Naive thymus-derived CD8-positive, alpha-beta T cell (primary cell): ENCODE measurements at regions not wholly inside any gene's neighbourhood (a gene's known extent, or its start where the extent isn't known, plus 50 kb on each side); places are given as distances from the start of the nearest gene placed in this dataset.

Experiments
- ATAC-seq, 2 donors: fragments of 150-1000 bp; cut with Tn5 transposase in 1 of 2; sonication (Bioruptor Pico), chemical (Tn5 transposase) in 1 of 2; 1 replicate in 1 of 2; 2 replicates in 1 of 2; pipeline ENCODE4 v1.10.0; 2021; ENCODE audit warnings: mild to moderate bottlenecking in 2 of 2, moderate library complexity in 2 of 2
- POLR2A ChIA-PET: fragments of 350-600 bp; sonication (Branson Sonifier 250); formaldehyde crosslinking; loops from one replicate; lab custom pipeline; 2021; ENCODE audit warnings: antibody characterized with exemption; lab: Charles Lee
- DNase-seq, 10 donors: peaks; one replicate each; pipeline versions ENCODE4 v3.0.0 to v3.0.0-alpha.2; 2020 to 2022
- H3K27ac Mint-ChIP-seq, 10 donors: one replicate each; pipeline ENCODE4 v1.8.0; 2020 to 2022; ENCODE audit warnings: mild to moderate bottlenecking in 10 of 10, mixed read lengths in 10 of 10, moderate library complexity in 4 of 10, inconsistent platforms in 1 of 10
- H3K27me3 Mint-ChIP-seq, 5 donors: one replicate each; pipeline ENCODE4 v1.8.0; 2021 to 2022; ENCODE audit warnings: mixed read lengths in 5 of 5
- H3K36me3 Mint-ChIP-seq, 3 donors: one replicate each; pipeline ENCODE4 v1.8.0; 2020 to 2022; ENCODE audit warnings: mixed read lengths in 3 of 3, mild to moderate bottlenecking in 2 of 3, inconsistent platforms in 1 of 3
- H3K4me1 Mint-ChIP-seq, 4 donors: one replicate each; pipeline ENCODE4 v1.8.0; 2021 to 2022; ENCODE audit warnings: mixed read lengths in 4 of 4
- H3K4me3 Mint-ChIP-seq, 10 donors: one replicate each; pipeline ENCODE4 v1.8.0; 2020 to 2022; ENCODE audit warnings: mild to moderate bottlenecking in 10 of 10, mixed read lengths in 10 of 10, moderate library complexity in 6 of 10, inconsistent platforms in 1 of 10
- H3K9me3 Mint-ChIP-seq, 9 donors: one replicate each; pipeline ENCODE4 v1.8.0; 2020 to 2022; ENCODE audit warnings: mixed read lengths in 9 of 9, mild to moderate bottlenecking in 3 of 9, inconsistent platforms in 1 of 9, moderate library complexity in 1 of 9

DNA sequence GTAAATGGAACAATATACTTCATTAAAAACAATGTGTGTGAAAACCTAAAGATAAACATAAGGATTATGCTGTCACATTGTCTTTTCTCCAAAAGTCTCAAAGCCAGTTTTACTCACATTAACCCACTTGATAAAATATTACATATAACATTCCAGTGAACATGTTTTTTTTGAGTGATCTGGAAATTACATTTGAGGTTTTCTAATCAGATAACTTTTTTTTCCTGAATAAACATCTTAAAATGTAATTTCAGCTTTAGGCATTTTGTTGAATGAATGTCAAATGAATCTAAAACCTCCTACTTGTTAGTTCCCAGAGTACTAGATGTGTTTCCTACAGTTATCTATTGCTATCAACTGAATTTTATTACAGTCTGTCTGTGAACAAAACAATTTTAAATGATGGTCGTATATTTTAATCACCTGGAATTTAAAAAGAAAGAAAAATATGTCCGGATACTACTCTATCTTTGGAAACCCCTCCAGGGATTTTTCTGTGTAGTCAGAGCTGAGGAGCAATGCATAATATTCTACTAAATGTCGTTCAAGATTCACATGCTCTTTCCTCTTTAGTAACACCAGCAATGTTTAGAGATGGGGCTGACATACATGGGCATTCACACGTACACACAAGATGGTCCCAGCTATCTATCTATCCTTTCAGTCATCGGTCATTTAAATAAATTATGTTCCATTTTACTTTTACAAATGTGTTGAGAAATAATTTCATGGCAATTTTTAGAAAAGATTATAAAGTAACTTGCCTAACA is 283.9 kb downstream of the KLF12 start:
- Mint-ChIP-seq H3K36me3 (peaks cover 13 to 29% (median 20%) of the 10 kb centered on the region in 3 donors), H3K9me3 (no peaks in the 10 kb centered on the region), H3K4me3 (no peak overlapping the region), H3K27me3 (no peaks in the 10 kb centered on the region), H3K4me1 (peaks cover 13 to 46% (median 32%) of the 10 kb centered on the region in 4 donors), H3K27ac (peak overlapping the region in 2 of 10 donors; percentile 9 to 66)
- POLR2A ChIA-PET, result no interaction called here
- no peak for DNase-seq
- no peak for ATAC-seq

DNA sequence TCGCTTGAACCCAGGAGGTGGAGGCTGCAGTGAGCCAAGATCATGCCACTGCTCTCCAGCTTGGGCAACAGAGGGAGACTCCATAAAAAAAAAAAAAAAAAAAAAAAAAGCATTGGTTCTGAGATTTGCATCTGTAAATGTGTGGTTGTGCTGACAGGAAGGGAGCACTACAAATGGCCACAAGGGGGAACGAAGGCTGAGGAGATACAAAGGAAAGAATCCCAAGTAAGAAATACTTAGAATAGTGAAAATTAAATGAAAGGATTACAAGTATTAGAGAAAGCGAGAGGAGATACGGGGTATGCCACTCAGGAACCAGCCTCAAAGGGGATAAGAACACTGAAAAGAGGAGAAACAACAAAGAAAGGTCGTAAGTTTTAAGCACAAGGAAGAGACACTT is 284.9 kb downstream of the KLF12 start:
- H3K9me3 Mint-ChIP-seq, result no peaks in the 10 kb centered on the region
- H3K4me3 Mint-ChIP-seq, result peak overlapping the region in 2 of 10 donors; percentile 14 to 54
- peak overlapping the region in 6 of 10 donors; percentile 8 to 82 (median 40) for H3K27ac Mint-ChIP-seq
- no peaks in the 10 kb centered on the region for H3K27me3 Mint-ChIP-seq
- H3K4me1 Mint-ChIP-seq, result peaks cover 11 to 52% (median 34%) of the 10 kb centered on the region in 4 donors
- DNase-seq (peak in 2 of 10 donors; percentile 15 to 22), ATAC-seq (peak; percentile 42 to 44)
- H3K36me3 Mint-ChIP-seq, result peaks cover 10 to 34% (median 19%) of the 10 kb centered on the region in 3 donors
- POLR2A ChIA-PET, result interaction anchor here (0.9 to 1.2 kb wide), 2 partner anchors 84 to 96 kb away, joined by 3 read pairs; no protein-coding TSS in a partner anchor

DNA sequence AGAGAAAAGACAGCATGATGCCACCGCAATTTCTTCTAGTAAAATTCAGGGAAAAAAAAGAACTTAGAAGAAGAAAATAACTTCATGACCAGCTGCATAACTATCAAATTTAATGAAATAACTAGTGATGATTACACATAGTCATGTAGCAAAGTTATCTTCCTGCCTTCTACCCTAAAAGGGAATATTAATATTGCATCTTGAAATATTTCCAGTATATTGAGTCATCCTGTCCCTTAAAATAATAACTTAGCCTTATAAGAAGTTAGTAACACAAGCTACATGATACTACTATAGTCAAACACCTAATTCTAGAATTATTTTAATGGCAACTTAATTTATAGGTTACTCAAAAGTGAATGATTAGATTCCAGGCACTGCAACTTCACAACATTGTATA is 289.2 kb downstream of the KLF12 start:
- Mint-ChIP-seq H3K36me3 (peaks cover 10 to 36% (median 20%) of the 10 kb centered on the region in 3 donors), H3K27ac (peak overlapping the region in 2 of 10 donors; percentile 10 to 30), H3K4me3 (no peak overlapping the region), H3K9me3 (no peaks in the 10 kb centered on the region), H3K27me3 (no peaks in the 10 kb centered on the region), H3K4me1 (peaks cover 24 to 59% (median 47%) of the 10 kb centered on the region in 4 donors)
- no peak for ATAC-seq
- no peak for DNase-seq
- POLR2A ChIA-PET, result no interaction called here

DNA sequence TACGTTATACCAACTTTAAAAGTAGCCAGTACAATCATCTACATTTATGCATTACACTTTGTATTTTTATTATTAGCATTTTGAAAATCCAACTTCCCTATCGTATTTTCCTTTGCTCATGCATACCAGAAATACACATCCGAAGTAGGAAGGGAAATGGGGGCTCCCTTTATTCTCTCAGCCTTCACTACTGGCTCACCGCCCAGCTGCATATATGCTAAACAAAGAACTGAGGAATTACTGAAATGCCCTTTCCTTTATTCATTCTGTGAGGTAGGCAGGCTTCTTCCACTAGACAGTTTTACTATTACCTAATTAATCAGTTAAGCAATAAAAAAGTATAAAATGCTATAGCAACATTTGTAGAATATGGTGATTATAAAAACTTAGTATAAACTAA is 291.6 kb downstream of the KLF12 start:
- H3K27ac Mint-ChIP-seq, result peak overlapping the region in 1 of 10 donors; percentile 64

DNA sequence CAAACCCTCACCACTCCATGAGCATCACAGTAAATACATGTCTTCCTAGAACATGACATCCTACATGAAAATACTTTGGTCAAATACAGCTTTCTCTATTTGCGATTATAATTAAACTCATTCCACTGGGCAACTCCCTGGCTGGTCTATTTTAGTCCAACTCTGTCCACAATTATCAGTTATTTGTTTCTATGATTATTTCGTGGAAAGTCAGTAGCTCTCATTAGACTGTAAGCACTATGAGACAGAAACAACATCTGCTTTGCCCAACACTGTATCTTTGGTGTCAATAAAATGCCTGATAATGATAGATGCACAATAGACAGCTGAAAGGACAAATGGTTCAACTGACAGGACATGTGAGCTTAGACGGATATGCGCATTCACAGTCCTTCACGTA is 292.0 kb downstream of the KLF12 start:
- Mint-ChIP-seq H3K4me3 (no peak overlapping the region), H3K27ac (peak overlapping the region in 2 of 10 donors; percentile 11 to 64), H3K4me1 (peaks cover 30 to 59% (median 53%) of the 10 kb centered on the region in 4 donors), H3K36me3 (peaks cover 10 to 48% (median 20%) of the 10 kb centered on the region in 3 donors), H3K27me3 (no peaks in the 10 kb centered on the region), H3K9me3 (no peaks in the 10 kb centered on the region)
- ATAC-seq (no peak), DNase-seq (no peak)
- POLR2A ChIA-PET, result interaction anchor here (1.0 kb wide), 1 partner anchor 77 kb away, joined by 3 read pairs; no protein-coding TSS in a partner anchor

More for the DNA sequence above, 291.6 kb downstream of the KLF12 start:
- H3K4me3 Mint-ChIP-seq, result no peak overlapping the region
- no peaks in the 10 kb centered on the region for H3K9me3 Mint-ChIP-seq
- POLR2A ChIA-PET, result interaction anchor here (1.0 kb wide), 1 partner anchor 77 kb away, joined by 3 read pairs; no protein-coding TSS in a partner anchor
- DNase-seq (no peak), ATAC-seq (no peak)
- H3K4me1 Mint-ChIP-seq, result peaks cover 27 to 57% (median 49%) of the 10 kb centered on the region in 4 donors
- H3K27me3 Mint-ChIP-seq, result no peaks in the 10 kb centered on the region
- peaks cover 10 to 45% (median 20%) of the 10 kb centered on the region in 3 donors for H3K36me3 Mint-ChIP-seq

DNA sequence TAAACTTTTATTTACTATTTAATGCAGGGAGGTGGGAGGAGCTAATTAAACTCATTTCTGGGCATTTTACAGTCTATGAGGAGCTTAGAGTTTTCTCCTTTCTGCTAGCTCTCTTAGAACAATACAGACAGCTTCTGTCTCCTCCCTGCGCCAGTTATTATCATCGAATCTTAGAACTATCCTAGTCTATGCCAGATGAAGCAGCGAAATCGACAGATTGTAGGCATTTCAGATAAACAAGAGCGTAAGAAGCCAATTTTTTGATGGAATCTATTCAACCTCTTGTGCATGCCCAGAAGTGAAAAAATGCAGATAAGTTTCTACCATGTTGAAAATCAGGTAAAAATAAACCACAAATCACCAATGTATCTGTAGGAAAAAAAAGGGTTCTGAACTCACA is 297.1 kb downstream of the KLF12 start:
- no peak overlapping the region for H3K4me3 Mint-ChIP-seq
- ATAC-seq (no peak), DNase-seq (no peak)
- POLR2A ChIA-PET, result interaction anchor here (0.7 to 1.3 kb wide), 3 partner anchors 11 to 451 kb away, joined by 3 to 5 read pairs (median 4); no protein-coding TSS in a partner anchor
- H3K9me3 Mint-ChIP-seq, result no peaks in the 10 kb centered on the region
- H3K36me3 Mint-ChIP-seq, result peaks cover 0 to 24% (median 7%) of the 10 kb centered on the region in 3 donors
- H3K4me1 Mint-ChIP-seq, result peaks cover 39 to 69% (median 60%) of the 10 kb centered on the region in 4 donors
- no peaks in the 10 kb centered on the region for H3K27me3 Mint-ChIP-seq
- peak overlapping the region in 7 of 10 donors; percentile 27 to 81 (median 57) for H3K27ac Mint-ChIP-seq

DNA sequence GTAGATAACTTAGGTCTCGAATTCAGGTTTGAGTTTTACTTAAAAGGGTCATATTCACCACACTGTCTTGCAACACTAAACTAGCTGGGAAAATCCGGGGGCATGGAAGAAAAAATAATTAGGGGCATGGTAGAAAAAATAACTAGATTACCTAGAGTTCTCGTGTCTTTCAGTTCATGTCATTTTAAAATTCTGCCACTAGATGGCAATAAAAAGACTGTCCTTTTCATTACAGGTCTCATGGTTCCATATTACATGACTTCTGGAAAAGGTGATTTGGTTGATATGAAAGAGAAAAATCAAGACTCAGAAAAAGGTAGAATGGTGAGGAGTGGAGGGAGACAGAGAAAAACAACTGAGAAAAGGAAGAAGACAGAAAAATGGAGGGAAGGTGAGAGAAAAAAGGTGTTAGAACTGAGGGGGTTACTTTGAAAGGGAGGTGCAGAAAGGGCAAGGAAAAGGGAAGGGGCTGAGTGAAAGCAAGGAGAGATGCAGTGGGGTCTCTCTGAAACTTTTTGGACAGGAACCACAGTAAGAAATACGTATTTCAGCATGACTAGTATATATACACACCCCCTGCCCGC is 299.0 kb downstream of the KLF12 start:
- DNase-seq (peak in 3 of 10 donors; percentile 57 to 61 (median 59)), ATAC-seq (peak; percentile 50 to 62)
- POLR2A ChIA-PET, result interaction anchor here (0.7 to 2.0 kb wide), 5 partner anchors 15 to 1385 kb away, joined by 3 to 8 read pairs (median 6); partner anchors contain the start of gene KLF12
- Mint-ChIP-seq H3K27me3 (no peaks in the 10 kb centered on the region), H3K4me3 (no peak overlapping the region), H3K27ac (no peak overlapping the region), H3K4me1 (peaks cover 30 to 61% (median 54%) of the 10 kb centered on the region in 4 donors), H3K9me3 (no peaks in the 10 kb centered on the region), H3K36me3 (peaks cover 0 to 14% (median 0%) of the 10 kb centered on the region in 3 donors)

DNA sequence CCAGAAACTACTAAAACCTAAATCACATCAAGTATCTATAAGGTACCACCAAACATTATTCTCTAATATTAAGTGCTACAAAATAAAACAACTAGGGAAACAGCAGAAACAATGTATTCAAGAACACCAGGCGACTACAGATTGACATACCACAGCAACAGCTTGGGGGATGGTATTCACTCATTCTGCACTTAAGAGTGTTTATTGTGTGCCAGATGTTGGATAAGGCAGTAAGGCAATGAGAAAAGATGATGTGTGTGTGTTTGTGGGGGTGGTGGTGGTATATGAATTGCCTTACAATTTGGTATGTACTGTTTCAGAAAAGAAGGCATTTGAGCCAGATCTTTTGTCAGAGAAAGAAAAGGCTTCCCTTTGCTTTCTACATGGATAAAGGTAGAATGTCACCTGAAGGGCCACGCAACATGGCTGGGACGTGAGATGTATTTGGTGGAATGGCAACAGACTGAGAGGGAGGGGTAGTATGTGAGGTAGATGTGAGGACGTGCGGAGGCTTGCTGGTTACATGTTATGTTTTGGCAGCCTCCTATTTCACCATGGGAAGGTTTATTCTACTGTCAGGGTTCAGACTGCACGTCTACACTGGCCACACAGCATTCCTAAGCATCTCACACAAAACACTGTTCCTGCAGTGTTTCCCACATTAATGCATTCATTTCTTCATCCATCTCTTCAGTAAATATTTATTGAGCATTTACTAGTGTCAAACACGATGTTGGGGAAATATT is 300.7 kb downstream of the KLF12 start:
- Mint-ChIP-seq H3K4me3 (peak overlapping the region in 1 of 10 donors; percentile 42), H3K27me3 (no peaks in the 10 kb centered on the region), H3K36me3 (peaks cover 0 to 8% (median 0%) of the 10 kb centered on the region in 3 donors), H3K9me3 (no peaks in the 10 kb centered on the region), H3K27ac (peak overlapping the region; percentile 9 to 96 (median 67)), H3K4me1 (peaks cover 30 to 64% (median 53%) of the 10 kb centered on the region in 4 donors)
- DNase-seq (no peak), ATAC-seq (no peak)
- POLR2A ChIA-PET, result interaction anchor here (0.7 to 2.0 kb wide), 2 partner anchors 302 to 453 kb away, joined by 3 to 8 read pairs; no protein-coding TSS in a partner anchor

DNA sequence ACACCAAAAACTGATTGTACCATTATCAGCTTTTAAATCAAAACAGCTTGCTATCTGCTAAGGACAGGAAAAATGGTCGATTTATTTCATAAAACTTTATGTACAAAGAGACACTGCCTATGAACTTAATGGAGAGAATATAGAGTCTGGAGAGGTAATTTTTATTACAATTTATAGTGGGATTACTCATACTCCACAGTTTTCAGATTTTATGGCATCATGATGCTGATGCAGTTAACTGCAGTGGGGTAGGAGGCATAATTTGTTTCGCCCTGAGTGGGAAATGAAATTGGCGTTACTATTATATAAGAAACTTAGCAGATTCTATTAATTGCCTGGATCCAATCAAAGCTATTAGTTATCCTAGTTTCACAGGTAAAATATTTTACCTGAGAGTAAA is 301.4 kb downstream of the KLF12 start:
- Mint-ChIP-seq H3K9me3 (no peaks in the 10 kb centered on the region), H3K4me1 (peaks cover 32 to 69% (median 55%) of the 10 kb centered on the region in 4 donors), H3K36me3 (peaks cover 0 to 10% (median 0%) of the 10 kb centered on the region in 3 donors), H3K4me3 (peak overlapping the region in 2 of 10 donors; percentile 45 to 46), H3K27ac (peak overlapping the region in 9 of 10 donors; percentile 67 to 96 (median 80)), H3K27me3 (no peaks in the 10 kb centered on the region)
- POLR2A ChIA-PET, result interaction anchor here (0.8 kb wide), 1 partner anchor 677 kb away, joined by 3 read pairs; no protein-coding TSS in a partner anchor
- no peak for ATAC-seq
- DNase-seq, result no peak

DNA sequence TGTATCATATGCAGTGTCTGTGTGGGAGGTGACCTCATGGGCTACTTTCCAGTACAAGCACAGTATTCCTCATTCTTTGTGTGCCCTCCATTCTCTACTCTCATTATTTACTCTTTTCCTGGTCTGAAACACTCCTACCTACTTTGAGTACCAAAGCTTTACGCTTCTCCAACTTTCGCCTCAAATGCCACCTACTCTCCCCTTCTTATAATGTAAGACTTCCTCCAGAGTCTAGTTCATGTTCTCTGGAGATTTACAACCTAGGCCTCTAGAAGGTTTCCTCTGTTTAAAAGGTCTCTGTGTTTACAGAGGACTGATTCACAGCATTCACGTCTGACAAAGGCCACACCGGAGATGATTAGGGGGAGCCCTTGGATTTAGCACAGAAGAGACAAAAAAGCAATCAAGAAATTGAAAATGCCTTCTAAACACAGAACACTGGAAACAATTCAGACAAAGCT is 302.0 kb downstream of the KLF12 start:
- peak; percentile 49 to 60 for ATAC-seq
- peak overlapping the region; percentile 60 to 96 (median 80) for H3K27ac Mint-ChIP-seq
- DNase-seq, result peak in 2 of 10 donors; percentile 2 to 9
- POLR2A ChIA-PET, result interaction anchor here (0.8 kb wide), 1 partner anchor 678 kb away, joined by 3 read pairs; no protein-coding TSS in a partner anchor
- H3K36me3 Mint-ChIP-seq, result peaks cover 0 to 6% (median 0%) of the 10 kb centered on the region in 3 donors
- H3K4me3 Mint-ChIP-seq, result peak overlapping the region in 9 of 10 donors; percentile 1 to 68 (median 46)
- H3K4me1 Mint-ChIP-seq, result peaks cover 27 to 65% (median 50%) of the 10 kb centered on the region in 4 donors
- H3K9me3 Mint-ChIP-seq, result no peaks in the 10 kb centered on the region
- no peaks in the 10 kb centered on the region for H3K27me3 Mint-ChIP-seq

DNA sequence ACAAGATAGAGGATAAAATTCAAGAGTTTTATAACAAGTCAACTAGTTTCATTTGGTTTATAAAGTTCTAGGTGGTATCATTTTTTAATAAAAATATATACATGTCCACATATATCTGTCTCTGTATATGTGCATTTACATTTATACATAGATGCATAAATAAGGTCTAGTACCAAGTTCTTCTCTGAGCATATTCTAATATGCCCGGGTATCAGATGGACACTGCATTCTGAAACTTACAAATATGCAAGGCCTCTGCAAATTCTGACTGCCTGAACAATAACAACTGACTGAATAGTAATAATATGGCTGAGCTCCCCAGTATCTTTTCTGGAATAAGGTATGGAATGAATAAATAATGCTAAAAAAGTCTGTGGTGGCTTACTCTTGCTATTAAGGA is 304.8 kb downstream of the KLF12 start:
- Mint-ChIP-seq H3K4me3 (no peak overlapping the region), H3K36me3 (peaks cover 0 to 10% (median 5%) of the 10 kb centered on the region in 3 donors), H3K27ac (peak overlapping the region in 1 of 10 donors; percentile 60), H3K9me3 (peaks cover 0 to 4% (median 0%) of the 10 kb centered on the region in 9 donors), H3K27me3 (no peaks in the 10 kb centered on the region), H3K4me1 (peaks cover 31 to 77% (median 61%) of the 10 kb centered on the region in 4 donors)
- DNase-seq (no peak), ATAC-seq (no peak)
- POLR2A ChIA-PET, result no interaction called here
